Suprapubic skin (tissue), 4 donors: ENCODE measurements at regions not wholly inside any gene's neighbourhood (a gene's known extent, or its start where the extent isn't known, plus 50 kb on each side); places are given as distances from the start of the nearest gene placed in this dataset.

Experiments
- DNase-seq, 2 donors: peaks; one replicate each; pipeline ENCODE4 v3.0.0-alpha.2; 2019; ENCODE audit warnings: low spot score in 2 of 2
- H3K27ac ChIP-seq: fragments of 200-600 bp; sonication (generic); one replicate; pipeline ENCODE4 v1.5.1; 2019
- H3K27me3 ChIP-seq: fragments of 200-600 bp; sonication (generic); one replicate; pipeline ENCODE4 v1.5.1; 2019
- H3K36me3 ChIP-seq: fragments of 200-600 bp; sonication (generic); one replicate; pipeline ENCODE4 v1.5.1; 2019
- H3K4me1 ChIP-seq: fragments of 200-600 bp; sonication (generic); one replicate; pipeline ENCODE4 v1.5.1; 2019
- H3K4me3 ChIP-seq: fragments of 200-600 bp; sonication (generic); one replicate; pipeline ENCODE4 v1.5.1; 2019; ENCODE audit warnings: mild to moderate bottlenecking
- H3K9me3 ChIP-seq: fragments of 200-600 bp; sonication (generic); one replicate; pipeline ENCODE4 v1.5.1; 2019
- EP300 ChIP-seq: sonication (generic); formaldehyde crosslinking; IDR thresholded peaks from one replicate; pipeline ENCODE4 v1.6.1; 2017; ENCODE audit warnings: antibody characterized with exemption
- POLR2A ChIP-seq, 2 donors: fragments of 450-650 bp; IDR thresholded peaks; one replicate each; pipeline ENCODE4 v1.6.1; 2017; ENCODE audit warnings: antibody characterized with exemption in 2 of 2, mild to moderate bottlenecking in 2 of 2, moderate library complexity in 2 of 2
- POLR2AphosphoS5 ChIP-seq, 3 donors: sonication (generic); formaldehyde crosslinking; IDR thresholded peaks; one replicate each; pipeline ENCODE4 v1.6.1; 2017; ENCODE audit warnings: antibody characterized with exemption in 3 of 3
- WGBS: methylation state at CpG from one replicate; pipeline ENCODE4 v1.1.5; 2018; 5-methylcytosine and 5-hydroxymethylcytosine counted together
- TF ChIP-seq, protein P1 (sequence below), 2 donors: fragments of 200-600 bp in 1 of 2; fragments of 450-650 bp in 1 of 2; sonication (generic) in 1 of 2; IDR thresholded peaks; one replicate each; pipeline ENCODE4 v1.5.1; 2016 to 2019; ENCODE audit warnings: antibody characterized with exemption in 2 of 2, mild to moderate bottlenecking in 1 of 2, moderate library complexity in 1 of 2

DNA sequence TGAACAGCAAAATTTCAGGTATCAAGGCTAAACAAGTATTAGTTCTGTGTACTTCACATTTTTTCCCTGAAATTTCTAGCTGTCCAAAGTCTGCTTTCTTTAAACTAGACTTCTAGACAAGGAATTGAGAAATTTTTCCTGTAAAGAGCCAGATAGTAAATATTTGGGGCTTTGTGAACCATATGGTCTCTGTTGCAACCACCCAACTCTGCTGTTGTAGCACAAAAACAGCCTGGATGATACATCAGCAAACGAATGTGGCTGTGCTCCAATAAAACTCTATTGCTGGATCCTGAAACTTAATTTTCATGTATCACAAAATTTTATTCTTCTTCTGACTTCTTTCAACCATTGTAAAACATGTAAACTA is 96.0 kb upstream of the SLC38A4 start:
- Histone ChIP-seq H3K4me1 (no peaks in the 10 kb centered on the region), H3K27ac (no peak overlapping the region), H3K36me3 (no peaks in the 10 kb centered on the region), H3K9me3 (no peaks in the 10 kb centered on the region), H3K4me3 (no peak overlapping the region), H3K27me3 (no peaks in the 10 kb centered on the region)
- 70% methylated on average over 1 of the region's 1 CpG for WGBS
- TF ChIP-seq EP300, result no peak
- DNase-seq, result no peak

DNA sequence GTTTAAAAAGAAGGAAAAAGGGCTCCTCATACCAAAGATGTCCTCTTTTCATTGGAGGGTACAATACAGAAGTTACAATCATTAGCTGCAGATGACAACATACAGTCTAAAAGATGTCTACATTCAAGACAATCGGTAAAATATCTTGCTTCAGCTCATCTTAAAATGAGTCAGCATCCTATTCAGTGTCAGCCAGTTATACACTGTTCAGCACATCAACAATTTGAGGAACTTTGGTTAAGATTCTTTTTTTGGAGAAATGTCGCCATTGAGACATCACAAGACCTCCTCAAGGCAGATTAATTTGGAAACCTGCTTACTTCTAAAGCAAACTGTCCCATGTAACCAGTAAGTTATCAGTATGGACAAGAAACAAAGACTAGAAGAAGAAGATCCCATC is 100.7 kb upstream of the SLC38A4 start:
- H3K9me3 ChIP-seq, result no peaks in the 10 kb centered on the region
- no peaks in the 10 kb centered on the region for H3K36me3 ChIP-seq
- no peaks in the 10 kb centered on the region for H3K4me1 ChIP-seq
- no peaks in the 10 kb centered on the region for H3K27me3 ChIP-seq
- no peak for DNase-seq
- 81% methylated on average over 2 of the region's 2 CpGs for WGBS
- H3K4me3 ChIP-seq, result no peak overlapping the region
- TF ChIP-seq POLR2A (IDR thresholded peaks at IDR 0.05) (no peak), POLR2AphosphoS5 (IDR thresholded peaks at IDR 0.05) (no peak), EP300 (no peak)
- TF ChIP-seq, protein P1, sequence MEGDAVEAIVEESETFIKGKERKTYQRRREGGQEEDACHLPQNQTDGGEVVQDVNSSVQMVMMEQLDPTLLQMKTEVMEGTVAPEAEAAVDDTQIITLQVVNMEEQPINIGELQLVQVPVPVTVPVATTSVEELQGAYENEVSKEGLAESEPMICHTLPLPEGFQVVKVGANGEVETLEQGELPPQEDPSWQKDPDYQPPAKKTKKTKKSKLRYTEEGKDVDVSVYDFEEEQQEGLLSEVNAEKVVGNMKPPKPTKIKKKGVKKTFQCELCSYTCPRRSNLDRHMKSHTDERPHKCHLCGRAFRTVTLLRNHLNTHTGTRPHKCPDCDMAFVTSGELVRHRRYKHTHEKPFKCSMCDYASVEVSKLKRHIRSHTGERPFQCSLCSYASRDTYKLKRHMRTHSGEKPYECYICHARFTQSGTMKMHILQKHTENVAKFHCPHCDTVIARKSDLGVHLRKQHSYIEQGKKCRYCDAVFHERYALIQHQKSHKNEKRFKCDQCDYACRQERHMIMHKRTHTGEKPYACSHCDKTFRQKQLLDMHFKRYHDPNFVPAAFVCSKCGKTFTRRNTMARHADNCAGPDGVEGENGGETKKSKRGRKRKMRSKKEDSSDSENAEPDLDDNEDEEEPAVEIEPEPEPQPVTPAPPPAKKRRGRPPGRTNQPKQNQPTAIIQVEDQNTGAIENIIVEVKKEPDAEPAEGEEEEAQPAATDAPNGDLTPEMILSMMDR (IDR thresholded peaks at IDR 0.05), result no peak
- no peak overlapping the region for H3K27ac ChIP-seq

DNA sequence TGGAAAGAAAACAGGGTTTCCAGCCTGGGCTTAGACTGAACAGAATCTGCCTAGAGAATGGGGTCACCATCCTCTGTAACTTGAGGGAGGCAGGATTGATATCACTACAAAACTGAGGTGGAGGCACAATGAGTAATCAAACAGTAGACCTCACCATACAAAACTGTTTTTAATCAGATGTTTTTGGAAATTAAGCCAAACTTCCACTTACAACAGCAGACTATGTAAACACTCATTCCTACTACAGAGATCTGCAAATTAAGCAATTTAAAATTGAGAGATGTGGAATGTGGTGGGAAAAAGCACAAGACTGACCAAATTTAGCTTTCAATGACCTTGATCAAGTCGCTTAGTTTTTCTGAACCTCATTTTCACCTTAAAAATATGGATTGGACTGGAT is 104.3 kb upstream of the SLC38A4 start:
- Histone ChIP-seq H3K9me3 (no peaks in the 10 kb centered on the region), H3K4me1 (no peaks in the 10 kb centered on the region), H3K27me3 (no peaks in the 10 kb centered on the region), H3K36me3 (no peaks in the 10 kb centered on the region), H3K27ac (no peak overlapping the region), H3K4me3 (no peak overlapping the region)
- no peak for DNase-seq
- WGBS, result 88% methylated on average over 1 of the region's 1 CpG
- TF ChIP-seq EP300 (no peak), POLR2AphosphoS5 (IDR thresholded peaks at IDR 0.05) (no peak), POLR2A (IDR thresholded peaks at IDR 0.05) (no peak)
- TF ChIP-seq, protein P1 (IDR thresholded peaks at IDR 0.05), result no peak

DNA sequence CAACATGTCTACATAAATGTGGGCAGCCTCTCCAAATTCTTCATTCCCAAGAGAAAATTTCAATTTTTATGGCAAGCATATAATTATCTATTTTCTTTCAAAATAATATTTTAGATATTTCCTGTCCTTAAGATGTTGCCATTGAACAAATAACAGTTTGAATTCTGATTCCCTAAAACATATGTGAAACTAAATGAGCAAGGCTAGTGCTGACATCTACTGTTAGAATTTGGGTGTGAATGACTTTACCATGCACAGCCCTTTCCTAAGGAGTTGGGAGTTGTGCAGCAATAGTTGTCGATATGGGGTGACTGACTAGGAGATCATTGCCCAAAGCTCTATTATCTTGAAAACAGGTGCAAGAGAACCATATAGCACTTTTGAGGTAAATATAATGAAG is 108.2 kb upstream of the SLC38A4 start:
- TF ChIP-seq, protein P1 (IDR thresholded peaks at IDR 0.05), result peak in 1 of 2 donors; percentile 44
- no peak for TF ChIP-seq EP300
- no peaks in the 10 kb centered on the region for H3K4me1 ChIP-seq
- H3K27me3 ChIP-seq, result no peaks in the 10 kb centered on the region
- DNase-seq, result no peak
- no peak overlapping the region for H3K4me3 ChIP-seq
- H3K9me3 ChIP-seq, result no peaks in the 10 kb centered on the region
- no peaks in the 10 kb centered on the region for H3K36me3 ChIP-seq
- no peak overlapping the region for H3K27ac ChIP-seq
- 19% methylated on average over 1 of the region's 1 CpG for WGBS

DNA sequence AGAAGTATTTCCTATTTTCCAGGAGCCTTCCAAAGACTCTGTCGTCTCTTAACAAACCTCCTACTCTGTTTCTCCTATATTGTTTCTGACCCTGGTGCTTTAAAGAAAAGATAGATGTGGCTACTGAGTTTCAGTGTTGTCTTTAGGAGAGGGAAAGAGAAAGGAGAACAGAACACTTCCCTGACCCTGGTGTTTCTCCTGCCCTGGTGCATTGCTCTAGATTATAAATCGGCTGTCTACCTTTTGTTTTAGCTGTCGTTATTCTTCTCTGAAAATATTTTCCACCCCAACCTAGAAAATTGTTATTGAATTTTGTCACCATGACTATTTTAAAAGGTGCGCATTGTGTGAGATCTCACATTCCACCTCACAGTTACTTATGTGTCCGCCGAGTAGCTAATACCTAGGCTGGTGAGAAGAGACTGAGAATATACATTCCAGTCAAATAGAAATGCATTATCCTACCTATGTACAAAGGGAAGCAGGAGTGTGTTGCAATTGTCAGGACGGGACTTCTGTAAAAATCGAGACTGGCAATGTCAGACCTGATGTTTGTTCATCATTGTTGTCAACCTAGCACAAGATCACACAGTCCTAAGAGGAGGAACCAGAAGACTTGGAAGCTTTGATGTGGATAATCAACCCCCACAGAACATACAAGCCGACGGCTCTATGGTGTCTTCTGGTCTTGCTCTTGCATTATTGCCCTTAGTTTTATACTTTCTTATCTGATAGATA is 108.7 kb upstream of the SLC38A4 start:
- Histone ChIP-seq H3K27ac (no peak overlapping the region), H3K36me3 (no peaks in the 10 kb centered on the region), H3K9me3 (no peaks in the 10 kb centered on the region), H3K4me3 (no peak overlapping the region), H3K4me1 (no peaks in the 10 kb centered on the region), H3K27me3 (no peaks in the 10 kb centered on the region)
- DNase-seq, result no peak
- TF ChIP-seq POLR2A (IDR thresholded peaks at IDR 0.05), result no peak
- TF ChIP-seq, protein P1 (IDR thresholded peaks at IDR 0.05), result no peak
- no peak for TF ChIP-seq EP300
- no peak for TF ChIP-seq POLR2AphosphoS5 (IDR thresholded peaks at IDR 0.05)
- 81% methylated on average over 10 of the region's 10 CpGs for whole genome bisulfite sequencing
